Thoracic aorta (tissue), 2 donors: ENCODE measurements at regions not wholly inside any gene's neighbourhood (a gene's known extent, or its start where the extent isn't known, plus 50 kb on each side); places are given as distances from the start of the nearest gene placed in this dataset.

Source experiments
- ATAC-seq: fragments of 150-250 bp; one replicate; pipeline ENCODE4 v1.8.0; 2017; ENCODE audit warnings: low read depth; ENCODE audit not compliant: insufficient number of reproducible peaks, low FRiP score
- DNase-seq: peaks from one replicate; pipeline ENCODE4 v3.0.0-alpha.2; 2020; ENCODE audit warnings: low spot score
- H3K27ac ChIP-seq, 2 donors: fragments of 200-600 bp; sonication (generic); 1 replicate in 1 of 2; 2 replicates in 1 of 2; pipeline ENCODE4 v1.5.1; 2016; ENCODE audit warnings: mild to moderate bottlenecking in 2 of 2, moderate library complexity in 2 of 2
- H3K27me3 ChIP-seq: fragments of 200-600 bp; sonication (generic); replicated peaks from 2 replicates; pipeline ENCODE4 v1.6.0; 2016; ENCODE audit warnings: mild to moderate bottlenecking; ENCODE audit not compliant: insufficient read depth
- H3K36me3 ChIP-seq: fragments of 200-600 bp; sonication (generic); one replicate; pipeline ENCODE4 v1.5.1; 2016
- H3K4me1 ChIP-seq, 2 donors: fragments of 200-600 bp; sonication (generic); 1 replicate in 1 of 2; 2 replicates in 1 of 2; pipeline versions ENCODE4 v1.5.1 to v1.6.0; 2016; ENCODE audit warnings: low read depth in 2 of 2, mild to moderate bottlenecking in 1 of 2; ENCODE audit not compliant: control insufficient read depth in 1 of 2
- H3K4me3 ChIP-seq: fragments of 200-600 bp; sonication (generic); 2 replicates; pipeline ENCODE4 v1.5.1; 2016; ENCODE audit warnings: mild to moderate bottlenecking
- H3K9me3 ChIP-seq: fragments of 200-600 bp; sonication (generic); 2 replicates; pipeline ENCODE4 v1.5.1; 2016
- TF ChIP-seq, protein P1 (sequence below): fragments of 200-600 bp; sonication (generic); IDR thresholded peaks from one replicate; pipeline ENCODE4 v1.5.1; 2019; ENCODE audit warnings: antibody characterized with exemption

DNA sequence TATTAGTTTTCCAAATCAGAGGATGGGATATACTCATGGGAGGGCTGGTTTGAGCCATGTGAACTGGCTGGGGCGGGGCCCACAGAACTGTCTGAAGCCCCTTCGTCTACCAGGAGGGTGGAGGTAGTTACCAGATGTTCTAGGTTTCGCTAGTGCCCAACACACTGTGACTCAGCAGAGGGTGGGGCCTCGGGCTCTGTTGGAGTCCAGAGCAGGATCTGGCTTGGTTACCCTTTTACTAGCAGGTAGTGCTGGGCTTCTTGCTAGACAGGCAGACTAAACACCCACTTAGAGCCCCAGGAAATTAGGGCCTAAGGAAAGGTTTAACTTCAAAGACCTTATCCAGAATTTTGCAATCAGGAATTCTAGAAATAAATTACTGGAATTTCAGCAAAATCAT lies 56.2 kb upstream of the CHRDL1 start:
- Histone ChIP-seq H3K27me3 (no peaks in the 10 kb centered on the region), H3K4me1 (no peaks in the 10 kb centered on the region), H3K9me3 (no peaks in the 10 kb centered on the region), H3K27ac (no peak overlapping the region), H3K36me3 (no peaks in the 10 kb centered on the region), H3K4me3 (no peak overlapping the region)
- ATAC-seq = no peak
- DNase-seq = no peak
- TF ChIP-seq, protein P1, sequence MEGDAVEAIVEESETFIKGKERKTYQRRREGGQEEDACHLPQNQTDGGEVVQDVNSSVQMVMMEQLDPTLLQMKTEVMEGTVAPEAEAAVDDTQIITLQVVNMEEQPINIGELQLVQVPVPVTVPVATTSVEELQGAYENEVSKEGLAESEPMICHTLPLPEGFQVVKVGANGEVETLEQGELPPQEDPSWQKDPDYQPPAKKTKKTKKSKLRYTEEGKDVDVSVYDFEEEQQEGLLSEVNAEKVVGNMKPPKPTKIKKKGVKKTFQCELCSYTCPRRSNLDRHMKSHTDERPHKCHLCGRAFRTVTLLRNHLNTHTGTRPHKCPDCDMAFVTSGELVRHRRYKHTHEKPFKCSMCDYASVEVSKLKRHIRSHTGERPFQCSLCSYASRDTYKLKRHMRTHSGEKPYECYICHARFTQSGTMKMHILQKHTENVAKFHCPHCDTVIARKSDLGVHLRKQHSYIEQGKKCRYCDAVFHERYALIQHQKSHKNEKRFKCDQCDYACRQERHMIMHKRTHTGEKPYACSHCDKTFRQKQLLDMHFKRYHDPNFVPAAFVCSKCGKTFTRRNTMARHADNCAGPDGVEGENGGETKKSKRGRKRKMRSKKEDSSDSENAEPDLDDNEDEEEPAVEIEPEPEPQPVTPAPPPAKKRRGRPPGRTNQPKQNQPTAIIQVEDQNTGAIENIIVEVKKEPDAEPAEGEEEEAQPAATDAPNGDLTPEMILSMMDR = no peak

DNA sequence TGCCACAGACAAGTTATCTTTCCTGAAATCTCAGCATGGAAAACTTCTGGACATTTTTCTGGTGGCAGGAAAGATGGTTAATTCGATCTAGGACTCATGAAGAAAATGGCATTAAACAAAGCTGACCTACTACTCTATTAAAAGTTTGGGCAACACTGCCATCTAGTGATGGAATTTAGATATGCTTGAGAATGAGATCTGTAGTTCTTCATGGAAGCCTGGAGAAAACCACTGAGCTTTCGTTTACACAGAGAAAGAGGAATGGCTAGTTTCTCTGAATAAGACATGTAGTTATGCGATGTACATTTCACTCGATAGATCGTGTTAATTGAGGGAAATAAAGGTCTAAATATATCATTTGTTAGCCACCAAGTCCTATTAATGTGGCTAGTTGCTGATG lies 51.7 kb upstream of the CHRDL1 start:
- TF ChIP-seq, protein P1 = peak; percentile 22
- ATAC-seq = no peak
- H3K36me3 ChIP-seq = no peaks in the 10 kb centered on the region

DNA sequence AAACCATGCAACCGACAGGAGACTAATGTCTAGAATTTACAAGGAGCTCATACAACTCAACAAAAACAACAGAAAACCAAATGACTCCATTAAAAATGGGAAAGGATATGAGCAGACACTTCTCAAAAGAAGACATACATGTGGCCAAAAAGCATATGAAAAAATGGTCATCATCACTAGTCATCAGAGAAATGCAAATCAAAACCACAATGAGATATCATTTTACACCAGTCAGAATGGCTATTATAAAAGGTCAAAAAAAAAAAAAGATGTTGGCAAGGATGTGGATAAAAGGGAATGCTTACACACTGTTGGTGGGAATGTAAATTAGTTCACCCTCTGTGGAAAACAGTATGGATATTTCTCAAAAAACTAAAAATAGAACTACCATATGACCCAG lies 50.5 kb upstream of the CHRDL1 start:
- DNase-seq (no peak), ATAC-seq (no peak)
- Histone ChIP-seq H3K4me1 (no peaks in the 10 kb centered on the region), H3K36me3 (no peaks in the 10 kb centered on the region), H3K27me3 (no peaks in the 10 kb centered on the region), H3K27ac (no peak overlapping the region), H3K9me3 (no peaks in the 10 kb centered on the region), H3K4me3 (no peak overlapping the region)
- TF ChIP-seq, protein P1 = no peak

More for the DNA sequence above, 51.7 kb upstream of the CHRDL1 start:
- no peaks in the 10 kb centered on the region for H3K27me3 ChIP-seq
- no peaks in the 10 kb centered on the region for H3K9me3 ChIP-seq
- no peak for DNase-seq
- H3K27ac ChIP-seq = no peak overlapping the region
- H3K4me3 ChIP-seq = no peak overlapping the region
- H3K4me1 ChIP-seq = no peaks in the 10 kb centered on the region
